Adrenal gland (tissue), 5 donors: ENCODE measurements at regions not wholly inside any gene's neighbourhood (a gene's known extent, or its start where the extent isn't known, plus 50 kb on each side); places are given as distances from the start of the nearest gene placed in this dataset.

Experiments used
- CTCF ChIP-seq, 6 experiments: fragments of 450-650 bp in 4 of 6; fragments of 200-600 bp in 2 of 6; sonication (generic) in 1 of 6; IDR thresholded peaks; 1 replicate in 5 of 6; 2 replicates in 1 of 6; pipeline versions ENCODE4 v1.5.1 to v1.8.0; 2016 to 2021; ENCODE audit warnings: antibody characterized with exemption in 6 of 6, mild to moderate bottlenecking in 2 of 6, moderate library complexity in 1 of 6
- POLR2A ChIP-seq, 2 donors: fragments of 450-650 bp; IDR thresholded peaks; one replicate each; pipeline ENCODE4 v1.6.1; 2017; ENCODE audit warnings: antibody characterized with exemption in 2 of 2, mild to moderate bottlenecking in 2 of 2, moderate library complexity in 1 of 2
- donor health status: DM: no; HTN: no; CAD: no.

- TF ChIP-seq CTCF (IDR thresholded peaks at IDR 0.05) (no peak), POLR2A (IDR thresholded peaks at IDR 0.05) (no peak)
These were observed 74.0 kb upstream of the PLSCR5 start for GRCh38 chr3:146679191-146679590.
